HEK293T (cell line): ENCODE measurements at regions not wholly inside any gene's neighbourhood (a gene's known extent, or its start where the extent isn't known, plus 50 kb on each side); places are given as distances from the start of the nearest gene placed in this dataset.

Experiments
- CTCF ChIA-PET: fragments of 350-600 bp; formaldehyde crosslinking; extraction: SDS; loops from one replicate; lab custom pipeline; 2021; ENCODE audit warnings: antibody characterized with exemption, inconsistent platforms; lab: Yijun Ruan, JAX
- POLR2A ChIA-PET: fragments of 350-600 bp; formaldehyde crosslinking; extraction: SDS; loops from one replicate; lab custom pipeline; 2020; ENCODE audit warnings: antibody characterized with exemption, inconsistent platforms; lab: Yijun Ruan, JAX
- DNase-seq: peaks from one replicate; pipeline ENCODE4 v3.0.0; 2012; ENCODE audit warnings: mixed read lengths; ENCODE audit errors: extremely low spot score
- ARNT ChIP-seq: fragments of 450-650 bp; IDR thresholded peaks from 2 replicates; pipeline ENCODE4 v1.6.1; 2017; ENCODE audit warnings: mild to moderate bottlenecking
- BHLHE40 ChIP-seq: fragments of 450-650 bp; IDR thresholded peaks from 2 replicates; pipeline ENCODE4 v1.6.1; 2016; ENCODE audit warnings: mild to moderate bottlenecking, moderate library complexity, borderline replicate concordance
- CTBP1 ChIP-seq: fragments of 450-650 bp; IDR thresholded peaks from 2 replicates; pipeline ENCODE4 v1.6.1; 2016; ENCODE audit warnings: borderline replicate concordance
- ELF4 ChIP-seq: fragments of 450-650 bp; IDR thresholded peaks from 2 replicates; pipeline ENCODE4 v1.6.1; 2017; ENCODE audit warnings: antibody characterized with exemption
- FOXA1 ChIP-seq: fragments of 450-650 bp; IDR thresholded peaks from 2 replicates; pipeline ENCODE4 v1.6.1; 2016; ENCODE audit warnings: mild to moderate bottlenecking
- FOXK2 ChIP-seq: fragments of 450-650 bp; IDR thresholded peaks from 2 replicates; pipeline ENCODE4 v1.6.1; 2016; ENCODE audit warnings: mild to moderate bottlenecking
- FOXM1 ChIP-seq: fragments of 450-650 bp; IDR thresholded peaks from 2 replicates; pipeline ENCODE4 v1.6.1; 2017; ENCODE audit warnings: mild to moderate bottlenecking, borderline replicate concordance
- HDGF ChIP-seq: fragments of 450-650 bp; IDR thresholded peaks from 2 replicates; pipeline ENCODE4 v1.6.1; 2017; ENCODE audit warnings: antibody characterized with exemption, borderline replicate concordance
- L3MBTL2 ChIP-seq: fragments of 450-650 bp; conservative IDR thresholded peaks from 2 replicates; pipeline ENCODE4 v1.6.1; 2016; ENCODE audit warnings: mild to moderate bottlenecking
- LEF1 ChIP-seq: fragments of 450-650 bp; IDR thresholded peaks from 2 replicates; pipeline ENCODE4 v1.6.1; 2017; ENCODE audit warnings: mild to moderate bottlenecking, borderline replicate concordance
- NFRKB ChIP-seq: fragments of 450-650 bp; IDR thresholded peaks from 2 replicates; pipeline ENCODE4 v1.6.1; 2016; ENCODE audit warnings: mild to moderate bottlenecking, moderate library complexity
- SP1 ChIP-seq: fragments of 450-650 bp; IDR thresholded peaks from 2 replicates; pipeline ENCODE4 v1.6.1; 2017
- SUZ12 ChIP-seq: fragments of 450-650 bp; IDR thresholded peaks from 2 replicates; pipeline ENCODE4 v1.6.1; 2016; ENCODE audit warnings: mild to moderate bottlenecking
- TARDBP ChIP-seq: fragments of 450-650 bp; IDR thresholded peaks from 2 replicates; pipeline ENCODE4 v1.6.1; 2016
- ZNF384 ChIP-seq: fragments of 450-650 bp; IDR thresholded peaks from 2 replicates; pipeline ENCODE4 v1.6.1; 2016
- TF ChIP-seq, protein P1 (sequence below): fragments of 450-650 bp; IDR thresholded peaks from 2 replicates; pipeline ENCODE4 v1.6.1; 2016

DNA sequence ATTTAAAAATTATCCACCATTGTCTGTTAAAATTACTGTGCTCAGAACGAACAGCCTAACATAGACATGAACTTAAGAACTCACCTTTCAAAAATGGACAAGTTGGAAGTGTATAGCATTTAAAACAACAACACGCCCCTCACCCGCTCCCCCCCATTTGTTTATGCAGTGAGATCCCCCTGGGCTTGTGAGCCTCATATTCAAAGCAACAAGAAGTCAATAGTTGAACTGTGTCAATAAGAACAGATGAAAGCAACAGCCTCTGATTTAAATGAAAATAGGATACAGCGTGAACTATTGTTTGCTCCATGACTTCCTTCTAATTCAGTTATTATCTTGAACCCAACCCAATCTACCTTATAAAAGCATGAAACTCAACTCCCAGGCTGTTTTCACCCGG lies 314.2 kb downstream of the BLID start:
- CTCF ChIA-PET = no interaction called here
- DNase-seq = no peak
- POLR2A ChIA-PET = no interaction called here
- TF ChIP-seq FOXA1 (no peak), ZNF384 (no peak), BHLHE40 (no peak), CTBP1 (no peak), FOXK2 (no peak), FOXM1 (no peak), ARNT (no peak), LEF1 (no peak), ELF4 (no peak), SP1 (no peak), HDGF (no peak), NFRKB (no peak), TARDBP (no peak), SUZ12 (no peak), L3MBTL2 (no peak)
- TF ChIP-seq, protein P1, sequence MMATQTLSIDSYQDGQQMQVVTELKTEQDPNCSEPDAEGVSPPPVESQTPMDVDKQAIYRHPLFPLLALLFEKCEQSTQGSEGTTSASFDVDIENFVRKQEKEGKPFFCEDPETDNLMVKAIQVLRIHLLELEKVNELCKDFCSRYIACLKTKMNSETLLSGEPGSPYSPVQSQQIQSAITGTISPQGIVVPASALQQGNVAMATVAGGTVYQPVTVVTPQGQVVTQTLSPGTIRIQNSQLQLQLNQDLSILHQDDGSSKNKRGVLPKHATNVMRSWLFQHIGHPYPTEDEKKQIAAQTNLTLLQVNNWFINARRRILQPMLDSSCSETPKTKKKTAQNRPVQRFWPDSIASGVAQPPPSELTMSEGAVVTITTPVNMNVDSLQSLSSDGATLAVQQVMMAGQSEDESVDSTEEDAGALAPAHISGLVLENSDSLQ = no peak

DNA sequence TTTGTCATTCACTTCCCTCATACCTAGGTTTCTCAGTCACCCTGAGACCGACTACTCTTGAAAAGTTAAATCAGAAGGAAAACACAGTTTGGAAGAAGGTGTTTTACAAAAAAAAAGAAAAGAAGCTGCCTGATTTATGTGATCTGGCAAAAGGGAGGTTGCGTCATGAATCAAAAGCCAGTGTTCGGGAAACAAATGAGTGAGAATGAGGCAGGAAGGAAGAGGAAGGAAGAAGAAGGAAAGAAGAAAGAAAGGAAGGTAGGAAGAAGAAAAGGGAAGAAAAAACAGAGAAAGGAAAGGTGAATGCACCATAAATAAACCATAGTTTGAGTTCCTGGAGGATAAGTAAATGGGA lies 314.6 kb downstream of the BLID start:
- ChIA-PET CTCF (no interaction called here), POLR2A (no interaction called here)
- no peak for DNase-seq
- no peak for TF ChIP-seq CTBP1
- no peak for TF ChIP-seq SP1
- no peak for TF ChIP-seq FOXA1

DNA sequence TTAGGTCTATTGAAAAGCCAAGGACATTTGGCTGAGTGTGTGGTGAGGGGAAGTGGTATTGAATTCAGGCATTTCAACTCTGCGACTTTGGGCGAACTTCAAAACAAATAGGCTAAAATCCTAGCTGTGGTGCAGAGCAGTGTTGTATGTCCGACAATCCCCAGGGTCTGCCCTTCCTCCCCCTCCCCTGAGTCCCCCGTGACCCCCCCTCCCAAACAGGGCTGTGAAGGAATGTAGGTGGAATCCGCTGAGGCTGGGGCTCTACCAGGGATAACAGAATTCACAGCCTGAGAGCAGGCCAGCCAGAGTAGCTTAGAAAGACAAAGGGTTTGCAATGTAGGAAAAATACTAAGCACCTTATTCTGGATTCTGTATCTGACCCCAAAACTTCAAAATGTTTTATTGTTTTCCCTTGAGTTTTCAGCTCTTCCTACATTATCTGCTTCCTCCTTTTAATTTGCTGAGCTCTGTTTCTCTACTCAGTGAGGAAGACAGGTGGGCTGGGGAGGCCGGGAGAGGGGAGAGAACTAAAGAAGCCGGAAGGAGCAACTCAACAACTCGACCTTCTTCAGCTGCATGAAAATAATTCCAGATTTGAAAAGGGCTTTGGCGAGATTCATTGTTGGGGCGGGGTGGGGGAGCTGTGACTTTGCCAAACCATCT lies 315.2 kb downstream of the BLID start:
- CTCF ChIA-PET = no interaction called here
- no peak for DNase-seq
- TF ChIP-seq FOXM1 (no peak), L3MBTL2 (no peak), FOXK2 (no peak), ZNF384 (no peak), TARDBP (no peak)
- POLR2A ChIA-PET = no interaction called here

DNA sequence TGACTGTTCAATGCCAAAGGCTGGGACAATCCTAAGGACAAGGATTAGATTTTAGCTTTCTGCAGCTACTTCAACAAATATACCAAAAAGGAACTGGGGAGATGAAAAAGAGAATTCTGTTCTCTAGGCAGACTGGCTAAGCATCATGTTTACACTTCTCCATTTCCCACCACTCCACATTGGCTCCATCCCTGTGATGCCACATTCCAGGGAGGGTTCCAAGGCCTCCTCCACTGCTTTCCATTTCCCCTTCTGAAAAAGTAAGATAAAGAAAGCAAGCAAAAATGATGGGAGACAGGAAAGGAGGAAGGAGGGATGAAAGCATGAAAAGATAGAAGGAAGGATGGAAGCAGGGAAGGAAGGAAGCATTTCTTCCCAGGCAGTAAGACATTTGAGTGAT lies 315.8 kb downstream of the BLID start:
- POLR2A ChIA-PET = no interaction called here
- no peak for DNase-seq
- CTCF ChIA-PET = no interaction called here
- TF ChIP-seq SP1 (no peak), HDGF (no peak), FOXA1 (no peak), ZNF384 (no peak), NFRKB (no peak), SUZ12 (no peak), L3MBTL2 (no peak), ARNT (no peak), ELF4 (no peak), LEF1 (no peak), CTBP1 (no peak)

DNA sequence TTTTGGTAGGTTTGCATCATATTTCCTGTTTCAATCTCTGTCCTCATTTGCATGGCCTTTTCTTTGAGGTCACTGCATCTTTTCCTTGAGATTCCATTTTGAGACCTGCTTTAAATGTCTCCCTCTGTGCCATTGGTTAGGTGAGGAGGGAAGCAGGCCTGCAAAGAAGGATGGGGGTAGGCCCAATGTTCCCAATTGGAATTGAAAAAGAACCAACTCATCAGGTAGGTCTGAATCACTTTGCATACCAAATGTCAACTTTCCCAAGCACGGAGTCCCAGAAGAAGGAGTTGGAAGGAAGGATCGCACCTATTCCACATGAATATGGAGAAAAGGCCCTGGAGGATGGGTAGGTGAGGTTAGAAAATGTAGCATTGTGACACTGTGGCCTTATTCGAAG lies 318.5 kb downstream of the BLID start:
- CTCF ChIA-PET = no interaction called here
- POLR2A ChIA-PET = no interaction called here
- no peak for TF ChIP-seq TARDBP
- TF ChIP-seq ELF4 = no peak
- no peak for TF ChIP-seq BHLHE40
- TF ChIP-seq NFRKB = no peak
- TF ChIP-seq ZNF384 = no peak
- TF ChIP-seq FOXA1 = no peak
- no peak for TF ChIP-seq CTBP1
- TF ChIP-seq FOXM1 = no peak
- TF ChIP-seq SUZ12 = no peak
- DNase-seq = no peak

DNA sequence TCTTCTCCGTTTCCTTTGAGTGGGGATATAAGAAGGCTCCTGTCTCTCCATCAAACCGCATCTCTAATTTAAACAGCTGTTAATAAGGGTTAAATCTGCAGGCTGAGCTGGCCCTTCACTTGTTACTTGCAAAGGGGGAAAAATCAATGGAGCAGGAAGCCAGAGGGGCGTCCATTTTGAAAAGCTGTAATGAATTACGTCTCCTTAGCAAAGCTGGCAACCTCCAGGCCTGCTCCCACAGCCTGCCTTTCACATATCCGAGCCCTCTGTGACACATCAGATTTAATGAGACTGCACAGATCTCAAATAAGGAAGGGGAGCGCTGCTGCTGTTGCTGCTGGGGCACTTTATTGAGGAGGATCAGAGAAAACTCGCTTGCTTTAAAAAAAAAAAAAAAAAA lies 320.8 kb downstream of the BLID start:
- no peak for DNase-seq
- TF ChIP-seq LEF1 (no peak), NFRKB (no peak)
- POLR2A ChIA-PET = no interaction called here
- CTCF ChIA-PET = interaction anchor here (0.7 kb wide), 1 partner anchor 160 kb away, joined by 3 read pairs; no protein-coding TSS in a partner anchor

DNA sequence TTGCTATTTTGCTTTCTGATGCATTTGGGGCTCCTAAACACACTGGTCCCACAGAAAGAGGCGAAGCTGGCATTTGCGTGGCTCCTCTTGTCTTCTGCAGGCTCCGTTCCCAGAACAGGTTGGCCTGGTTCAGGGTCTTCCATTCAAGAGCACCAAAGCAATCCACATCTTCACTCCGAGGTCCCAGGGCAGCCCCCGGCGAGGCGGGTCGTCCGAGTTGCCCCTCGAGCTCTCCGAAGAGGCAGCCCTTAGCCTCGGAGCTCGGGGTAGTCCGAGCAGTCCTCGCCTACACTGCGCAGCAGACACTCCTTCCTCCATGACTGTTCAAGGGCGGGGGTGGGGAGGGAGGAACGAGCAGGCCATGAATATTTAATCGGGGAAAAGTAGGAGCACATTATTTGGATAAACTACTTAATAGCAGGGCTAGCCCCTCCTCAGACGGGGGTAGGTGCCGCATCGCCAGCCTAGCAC lies 321.3 kb downstream of the BLID start:
- ChIA-PET CTCF (interaction anchor here (0.7 kb wide), 1 partner anchor 160 kb away, joined by 3 read pairs; no protein-coding TSS in a partner anchor), POLR2A (no interaction called here)
- no peak for TF ChIP-seq SUZ12
- DNase-seq = no peak

DNA sequence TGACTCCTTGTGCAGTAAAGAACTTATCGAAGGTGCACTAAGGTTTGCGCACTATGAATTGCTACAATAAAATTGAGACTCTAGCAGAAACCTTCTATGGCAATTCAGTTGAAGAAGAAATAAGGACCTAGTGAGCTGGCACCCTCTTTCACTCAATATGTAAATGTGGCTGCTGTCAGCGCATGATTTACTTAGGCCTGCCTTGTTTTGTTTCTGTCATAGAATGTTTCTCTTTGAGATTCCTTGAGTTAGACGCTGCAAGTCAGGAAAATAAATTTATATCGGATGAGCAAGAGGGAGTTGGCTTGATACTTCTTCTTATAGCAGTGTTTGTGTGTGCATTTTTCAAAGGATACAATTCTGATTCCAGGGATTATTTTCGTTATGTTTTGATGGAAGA lies 322.1 kb downstream of the BLID start:
- ChIA-PET POLR2A (no interaction called here), CTCF (no interaction called here)
- TF ChIP-seq CTBP1 (no peak), SP1 (no peak), ZNF384 (no peak), ARNT (no peak), HDGF (no peak), NFRKB (no peak)
- TF ChIP-seq, protein P1 = no peak
- DNase-seq = no peak
